ENCODE measurements at regions not wholly inside any gene's neighbourhood (a gene's known extent, or its start where the extent isn't known, plus 50 kb on each side); places are given as distances from the start of the nearest gene placed in this dataset.
"Not testable (repeated sequence)": the region's sequence is repeated elsewhere in the genome, so short reads cannot be mapped to it uniquely, and the experiment has no call there.

- no peak for DNase-seq
Measured at GRCh38 chr3:5480190-5480589, 292.7 kb downstream of the EDEM1 start.

DNA sequence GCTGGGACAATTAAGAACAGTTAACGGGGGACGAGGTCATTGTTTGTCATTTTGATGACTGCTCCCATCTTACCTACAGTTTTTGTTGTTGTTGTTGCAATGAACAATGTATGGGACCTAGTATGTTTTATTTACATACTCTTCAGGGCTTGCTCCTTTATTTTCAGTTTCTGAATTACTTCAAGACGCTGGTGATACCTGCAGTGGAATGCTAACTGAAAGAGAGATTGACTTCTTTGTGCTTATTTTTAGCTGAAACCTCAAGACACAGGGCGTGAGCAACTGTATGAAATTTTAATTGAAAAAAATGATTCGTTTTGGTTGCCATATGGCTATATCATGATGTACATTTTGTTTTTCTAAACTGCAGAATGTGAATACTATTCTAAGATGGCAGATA is 297.9 kb downstream of the EDEM1 start:
- DNase-seq, result no peak

GRCh38 chr3:5488771-5489170 is 301.3 kb downstream of the EDEM1 start:
- DNase-seq, result no peak

DNA sequence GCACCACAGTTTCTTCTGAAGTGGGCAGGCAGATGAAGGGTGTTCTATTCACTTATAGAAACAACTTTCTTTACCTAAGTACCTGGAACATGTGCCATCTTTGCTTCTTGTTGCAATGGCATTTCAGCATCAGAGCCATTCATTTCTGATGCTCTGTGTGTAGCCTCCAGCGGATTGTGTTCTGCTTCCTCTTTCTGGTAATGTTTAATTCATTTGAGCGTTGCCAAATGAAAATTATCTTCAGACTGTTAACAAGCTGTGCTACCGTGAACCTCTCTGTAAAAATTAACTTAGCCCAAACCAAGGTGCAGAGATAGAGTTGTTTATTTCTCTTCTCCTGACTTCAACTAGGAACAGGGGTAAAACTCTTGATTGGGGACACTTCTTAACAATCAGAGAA is 302.0 kb downstream of the EDEM1 start:
- no peak for DNase-seq

DNA sequence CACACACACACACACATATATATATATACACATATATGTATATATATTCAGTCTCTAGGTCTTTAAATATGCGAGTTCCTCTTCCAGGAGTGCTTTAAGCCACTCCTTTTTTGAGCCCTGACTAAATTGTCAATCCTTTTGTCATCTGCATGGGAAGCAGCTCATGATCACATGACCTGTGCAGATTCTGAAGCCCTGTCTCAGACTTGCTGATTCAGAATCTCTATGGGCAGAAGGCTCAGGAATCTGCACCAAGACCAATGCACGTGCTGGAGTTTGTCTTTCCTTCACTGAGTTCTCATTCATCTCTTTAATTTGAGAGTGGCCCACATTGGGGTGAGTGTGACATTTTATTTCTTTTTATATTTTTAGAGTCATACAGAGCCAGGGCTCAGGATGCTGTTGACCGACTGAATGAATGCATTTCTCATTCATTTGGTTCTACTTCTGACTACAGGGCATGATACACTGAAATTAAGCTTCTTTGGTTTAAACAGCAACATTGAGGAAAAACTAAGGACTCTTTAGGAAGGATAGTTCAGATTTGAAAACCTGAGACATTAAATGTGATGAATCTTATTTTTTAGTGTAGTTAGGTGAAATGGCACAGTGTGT is 307.5 kb downstream of the EDEM1 start:
- no peak for DNase-seq

GRCh38 chr3:5497497-5497896 is 310.0 kb downstream of the EDEM1 start:
- DNase-seq, result no peak

- no peak for DNase-seq
Measured at GRCh38 chr3:5498981-5499380, 311.5 kb downstream of the EDEM1 start.

DNA sequence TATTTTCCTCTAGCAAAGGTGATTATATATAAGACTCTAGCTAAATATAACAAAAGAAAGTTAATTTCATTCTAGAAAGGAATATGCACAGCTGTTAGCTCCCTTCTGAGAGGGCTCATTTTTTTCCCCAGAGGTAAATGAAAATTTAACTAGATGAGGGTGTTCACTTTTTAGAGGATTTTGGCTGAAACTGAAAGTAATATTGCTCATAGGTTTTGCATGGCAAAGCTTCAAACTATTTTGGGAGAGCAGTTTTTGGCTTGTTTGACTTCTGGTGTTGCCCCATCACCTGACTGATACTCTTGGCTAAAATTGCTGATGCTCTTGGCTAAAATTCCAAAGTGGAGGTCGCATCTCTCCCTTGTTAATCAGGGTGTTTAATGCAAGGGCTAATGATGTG is 311.9 kb downstream of the EDEM1 start:
- DNase-seq, result no peak

GRCh38 chr3:5503136-5503535 is 315.6 kb downstream of the EDEM1 start:
- no peak for DNase-seq

- no peak for DNase-seq
Measured at GRCh38 chr3:5504135-5504534, 316.6 kb downstream of the EDEM1 start.

DNA sequence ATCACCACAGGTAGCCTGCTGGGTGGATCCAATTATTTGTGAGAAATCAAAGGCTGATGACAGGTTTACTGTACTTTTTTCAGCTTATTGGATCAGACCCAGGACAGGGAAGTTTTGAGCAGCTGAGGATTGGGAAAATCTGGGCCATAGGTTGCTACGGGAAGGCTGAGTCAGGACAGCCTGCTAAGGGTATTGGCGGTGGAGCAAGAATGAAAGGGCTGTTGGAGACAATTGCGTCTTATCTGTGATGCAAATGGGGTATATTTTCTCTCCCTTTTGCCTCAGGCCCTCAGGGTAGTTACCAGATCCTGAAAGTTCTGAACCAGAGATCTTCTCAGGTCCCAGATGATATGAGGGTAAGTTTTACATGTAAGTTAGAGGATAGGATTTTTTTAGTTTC is 317.7 kb downstream of the EDEM1 start:
- no peak for DNase-seq

GRCh38 chr3:5505997-5506396 is 318.5 kb downstream of the EDEM1 start:
- no peak for DNase-seq

- not testable (repeated sequence) for DNase-seq
Measured at GRCh38 chr3:5508860-5509259, 321.4 kb downstream of the EDEM1 start.

DNA sequence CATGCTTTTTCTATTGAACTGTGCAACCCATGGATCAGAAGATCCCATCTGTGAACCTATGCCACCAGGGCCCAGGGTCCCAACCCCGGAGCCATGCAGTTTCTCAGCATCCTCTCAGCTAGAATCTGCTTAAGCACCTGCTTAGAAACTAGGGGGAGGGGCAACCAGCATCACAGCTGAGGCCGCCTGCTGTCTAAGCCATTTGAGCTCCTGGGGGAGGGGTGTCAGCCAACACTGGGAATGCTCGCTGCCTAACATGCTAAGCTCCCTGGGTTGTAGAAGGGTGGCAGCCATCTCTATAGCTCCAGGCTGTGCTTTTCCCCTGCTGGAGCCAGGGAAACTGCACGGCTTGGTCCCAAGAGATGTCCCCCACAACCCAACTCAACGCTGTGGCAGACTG is 322.8 kb downstream of the EDEM1 start:
- no peak for DNase-seq

- no peak for DNase-seq
Measured at GRCh38 chr3:5517921-5518320, 330.4 kb downstream of the EDEM1 start.

DNA sequence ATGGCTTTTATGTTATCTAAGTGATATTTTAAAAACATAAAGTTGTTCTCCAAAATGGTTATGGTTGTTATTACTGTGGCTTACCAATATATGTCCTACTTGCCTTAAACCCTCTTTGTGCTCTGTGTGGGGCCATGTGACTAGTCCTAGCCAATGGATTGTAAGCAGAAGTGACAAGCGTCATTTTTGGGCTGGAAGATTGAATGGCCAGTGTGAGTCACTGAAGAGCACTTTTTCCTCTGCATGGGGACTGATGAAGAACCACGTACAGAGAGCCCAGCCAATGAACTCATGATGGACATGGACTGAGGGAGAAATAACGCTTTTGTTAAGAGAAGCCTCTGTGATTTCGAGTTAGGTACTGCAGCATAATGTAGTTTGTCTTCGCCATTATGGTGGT is 332.7 kb downstream of the EDEM1 start:
- no peak for DNase-seq

DNA sequence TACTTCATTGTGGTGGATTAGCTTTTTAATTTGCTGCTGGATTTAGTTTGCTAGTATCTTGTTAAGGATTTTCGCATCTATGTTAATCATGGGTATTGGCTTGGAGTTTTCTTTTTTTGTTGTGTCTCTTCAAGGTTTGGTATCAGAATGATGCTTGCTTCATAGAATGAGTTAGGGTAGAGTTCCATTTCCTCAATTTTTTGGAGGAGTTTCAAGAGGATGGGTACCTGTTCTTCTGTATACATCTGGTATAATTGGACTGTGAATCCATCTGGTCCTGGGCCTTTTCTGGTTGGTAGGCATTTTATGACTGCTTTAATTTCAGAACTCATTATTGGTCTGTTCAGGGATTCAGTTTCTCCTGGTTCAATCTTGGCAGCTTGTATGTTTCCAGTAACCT is 335.6 kb downstream of the EDEM1 start:
- no peak for DNase-seq

DNA sequence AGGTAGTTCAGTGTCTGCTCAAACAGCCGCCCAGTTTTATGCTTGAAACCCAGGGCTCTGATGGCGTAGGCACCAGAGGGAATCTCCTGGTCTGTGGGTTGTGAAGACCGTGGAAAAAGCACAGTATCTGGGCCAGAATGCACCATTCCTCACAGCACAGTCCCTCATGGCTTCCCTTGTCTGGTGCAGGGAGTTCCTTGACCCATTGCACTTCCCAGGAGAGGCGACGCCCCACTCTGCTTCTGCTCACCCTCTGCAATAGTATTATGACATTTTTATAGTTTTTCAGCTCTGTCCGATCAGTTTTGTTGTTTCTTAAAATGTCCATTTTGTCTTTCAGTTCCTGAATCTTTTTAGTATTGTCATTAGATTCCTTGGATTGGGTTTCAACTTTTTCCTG is 343.5 kb downstream of the EDEM1 start:
- no peak for DNase-seq

DNA sequence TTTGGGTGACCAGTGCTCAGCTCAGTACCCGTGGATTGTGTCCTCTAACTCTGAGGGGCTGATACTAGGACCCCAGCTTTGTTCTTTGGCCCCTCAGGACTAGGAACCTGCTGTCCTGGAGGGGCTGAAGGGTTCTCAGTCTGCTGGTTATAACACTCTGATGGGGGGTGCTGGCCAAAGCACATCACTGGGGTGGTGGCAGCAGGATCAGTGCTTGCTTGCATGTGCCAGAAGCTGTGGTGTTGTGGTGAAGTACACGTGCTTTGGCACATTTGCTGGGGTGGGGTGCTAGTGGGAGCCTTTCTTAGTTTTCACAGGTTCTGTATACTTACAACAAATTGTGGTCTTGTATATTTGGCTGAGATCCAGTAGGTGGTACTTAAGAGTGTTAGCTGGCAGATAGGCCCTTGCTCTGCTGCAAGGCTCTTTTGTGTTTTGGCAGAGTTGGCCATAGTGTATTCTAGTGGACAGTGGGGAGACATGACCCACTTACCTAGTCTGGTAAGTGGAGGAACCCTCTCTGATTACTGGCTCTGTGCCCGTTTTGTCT is 344.3 kb downstream of the EDEM1 start:
- no peak for DNase-seq

DNA sequence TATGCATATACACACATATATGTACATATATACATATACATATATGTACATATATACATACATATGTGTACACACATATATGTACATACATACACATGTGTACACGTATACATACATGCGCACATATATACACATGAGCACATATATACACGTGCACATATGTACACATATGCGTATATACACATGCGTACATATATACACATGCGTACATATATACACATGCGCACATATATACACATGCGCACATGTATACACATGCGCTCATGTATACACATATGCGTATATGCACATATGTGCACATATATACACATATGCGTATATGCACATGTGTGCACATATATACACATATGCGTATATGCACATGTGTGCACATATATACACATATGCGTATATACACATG is 353.0 kb downstream of the EDEM1 start:
- DNase-seq, result no peak

DNA sequence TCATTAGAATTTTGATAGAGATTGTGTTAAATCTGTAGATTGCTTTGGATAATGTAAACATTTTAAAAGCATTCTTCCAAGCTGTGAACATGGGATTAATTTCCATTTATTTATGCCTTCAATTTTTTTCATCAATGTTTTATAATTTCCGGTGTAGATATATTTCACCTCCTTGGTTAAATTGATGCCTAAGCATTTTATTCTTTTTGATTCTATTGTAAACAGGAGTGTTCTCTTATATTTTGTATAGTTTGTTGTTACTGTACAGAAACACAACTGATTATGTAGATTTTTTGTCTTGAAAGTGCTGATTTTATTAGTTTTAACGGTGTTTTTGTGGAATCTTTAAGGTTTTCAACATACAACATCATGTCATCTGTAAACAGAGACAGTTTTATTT is 355.0 kb downstream of the EDEM1 start:
- DNase-seq, result no peak

DNA sequence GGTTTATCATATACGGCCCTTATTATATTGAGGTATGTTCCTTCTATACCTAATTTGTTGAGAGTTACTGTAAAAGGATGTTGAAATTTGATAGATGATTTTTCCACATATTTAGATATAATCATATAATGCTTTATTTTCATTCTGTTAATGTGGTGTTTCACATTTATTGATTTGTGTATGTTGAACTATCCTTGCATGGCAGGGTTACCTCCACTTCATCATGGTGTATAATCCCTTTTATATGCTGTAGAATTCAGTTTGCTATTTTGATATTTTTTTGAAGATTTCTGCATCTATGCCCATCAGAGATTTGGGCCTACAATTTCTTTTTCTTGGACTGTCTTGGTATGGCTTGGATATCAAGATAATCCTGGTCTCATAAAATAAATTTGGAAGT is 355.5 kb downstream of the EDEM1 start:
- DNase-seq, result no peak

- no peak for DNase-seq
Measured at GRCh38 chr3:5545719-5546118, 358.2 kb downstream of the EDEM1 start.

DNA sequence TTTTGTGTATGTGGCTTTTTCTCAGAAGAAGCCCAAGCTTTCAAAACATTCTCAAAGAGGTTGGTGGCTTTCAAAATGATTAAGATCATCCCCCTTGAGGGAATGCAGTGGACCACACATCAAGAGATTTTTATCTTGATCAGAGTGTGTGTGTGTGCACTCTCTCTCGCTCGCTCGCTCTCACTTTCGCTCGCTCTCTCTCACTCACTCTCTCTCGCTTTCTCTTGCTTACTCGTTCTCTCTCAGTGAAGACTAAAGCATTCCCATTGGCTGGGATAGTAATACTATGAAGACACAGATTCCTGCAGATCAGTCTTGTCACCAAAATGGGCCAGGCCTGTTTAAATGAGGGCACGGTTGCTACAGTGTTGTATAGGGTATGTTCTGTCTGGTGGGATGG is 365.7 kb downstream of the EDEM1 start:
- no peak for DNase-seq

- DNase-seq, result no peak
Measured at GRCh38 chr3:5554245-5554747, 366.8 kb downstream of the EDEM1 start.

All from CD4-positive, alpha-beta T cell treated with Interleukin-17A for 4 hours (primary cell).